HCT116 (cell line): ENCODE measurements at regions not wholly inside any gene's neighbourhood (a gene's known extent, or its start where the extent isn't known, plus 50 kb on each side); places are given as distances from the start of the nearest gene placed in this dataset.

ENCODE experiments used
- ATAC-seq: fragments of 200-7000 bp; cut with Tn5 transposase; 2 replicates; pipeline ENCODE4 v1.9.1; 2020; ENCODE audit warnings: mild to moderate bottlenecking, moderate library complexity
- BruUV-seq: library from RNA; stranded (reverse); fragments of 400-500 nt; replicated peaks from 2 replicates; lab custom pipeline; 2021; lab: Mats Ljungman, UMichigan
- CTCF ChIA-PET: fragments of 300-600 bp; sonication (Branson Sonifier 250); formaldehyde crosslinking; loops from one replicate; lab custom pipeline; 2021; ENCODE audit warnings: antibody characterized with exemption; lab: Charles Lee
- POLR2A ChIA-PET: fragments of 300-600, 350-600 bp; sonication (Branson Sonifier 250); formaldehyde crosslinking; loops from one replicate; lab custom pipeline; 2021; ENCODE audit warnings: antibody characterized with exemption; lab: Charles Lee
- RAD21 ChIA-PET, 2 experiments: fragments of 300-600 bp; sonication (Branson Sonifier 250); formaldehyde crosslinking; loops; one replicate each; lab custom pipeline; 2023; ENCODE audit warnings: low total read pairs in 2 of 2; ENCODE audit not compliant: uncharacterized antibody in 2 of 2, unreplicated experiment in 2 of 2, low non-redundant PET in 1 of 2; lab: Charles Lee
- DNase-seq: peaks from one replicate; pipeline ENCODE4 v3.0.0-alpha.2; 2010; ENCODE audit warnings: low read depth, low spot score
- H2AFZ ChIP-seq: fragments of 200-600 bp; shearing (Covaris generic), sonication (generic); 2 replicates; pipeline ENCODE4 v1.6.1; 2017; ENCODE audit warnings: low read depth, mixed run types, mixed read lengths, antibody characterized with exemption, low read length; ENCODE audit not compliant: poor library complexity, severe bottlenecking
- H3K27ac ChIP-seq: 2 replicates; pipeline ENCODE4 v1.5.1; 2012; ENCODE audit warnings: low read depth, low read length
- H3K27me3 ChIP-seq: fragments of 200-600 bp; sonication (generic); 2 replicates; pipeline ENCODE4 v1.6.1; 2016; ENCODE audit warnings: mixed run types, low read length, mixed read lengths; ENCODE audit not compliant: insufficient read depth
- H3K36me3 ChIP-seq, 2 experiments: fragments of 200-500 bp in 1 of 2; fragments of 200-600 bp in 1 of 2; sonication (Bioruptor generic) in 1 of 2; sonication (generic) in 1 of 2; 2 replicates each; pipeline versions ENCODE4 v1.5.1 to v1.6.1; 2014 to 2016; ENCODE audit warnings: low read length in 2 of 2, inconsistent platforms in 1 of 2, mixed read lengths in 1 of 2, mixed run types in 1 of 2; ENCODE audit not compliant: insufficient read depth in 2 of 2, control insufficient read depth in 1 of 2
- H3K4me1 ChIP-seq, 2 experiments: fragments of 200-600 bp in 1 of 2; sonication (generic) in 1 of 2; 2 replicates each; pipeline versions ENCODE4 v1.5.1 to v1.6.1; 2012 to 2017; ENCODE audit warnings: low read length in 2 of 2, inconsistent platforms in 1 of 2, mild to moderate bottlenecking in 1 of 2, mixed read lengths in 1 of 2, mixed run types in 1 of 2, moderate library complexity in 1 of 2; ENCODE audit not compliant: insufficient read depth in 2 of 2, control insufficient read depth in 1 of 2
- H3K4me2 ChIP-seq: fragments of 200-600 bp; sonication (generic); 2 replicates; pipeline ENCODE4 v1.6.1; 2017; ENCODE audit warnings: mixed run types, low read length, mixed read lengths
- H3K4me3 ChIP-seq, 2 experiments: fragments of 200-600 bp in 1 of 2; sonication (generic) in 1 of 2; replicated peaks in 1 of 2; 2 replicates each; pipeline ENCODE4 v1.5.1; 2011 to 2016; ENCODE audit warnings: low read length in 2 of 2, control low read depth in 1 of 2, low read depth in 1 of 2, mild to moderate bottlenecking in 1 of 2, mixed read lengths in 1 of 2, mixed run types in 1 of 2
- H3K79me2 ChIP-seq: fragments of 200-600 bp; sonication (generic); 2 replicates; pipeline ENCODE4 v1.6.1; 2017; ENCODE audit warnings: mild to moderate bottlenecking, mixed run types, low read length, moderate library complexity, mixed read lengths; ENCODE audit not compliant: insufficient read depth
- H3K9ac ChIP-seq: fragments of 200-600 bp; sonication (generic); 2 replicates; pipeline ENCODE4 v1.6.1; 2016; ENCODE audit warnings: low read length, mixed read lengths
- H3K9me2 ChIP-seq: fragments of 200-600 bp; sonication (generic), shearing (Covaris generic); 2 replicates; pipeline ENCODE4 v1.6.1; 2017; ENCODE audit warnings: mixed run types, mild to moderate bottlenecking, moderate library complexity; ENCODE audit not compliant: insufficient read depth
- H3K9me3 ChIP-seq, 2 experiments: fragments of 200-500 bp in 1 of 2; fragments of 200-600 bp in 1 of 2; sonication (Bioruptor generic) in 1 of 2; sonication (generic) in 1 of 2; 2 replicates each; pipeline ENCODE4 v1.6.1; 2014 to 2017; ENCODE audit warnings: low read length in 2 of 2, mixed read lengths in 2 of 2, inconsistent platforms in 1 of 2, low read depth in 1 of 2, mild to moderate bottlenecking in 1 of 2, mixed run types in 1 of 2, moderate library complexity in 1 of 2; ENCODE audit not compliant: control insufficient read depth in 1 of 2, insufficient read depth in 1 of 2
- H4K20me1 ChIP-seq: fragments of 200-600 bp; sonication (generic), shearing (Covaris generic); 2 replicates; pipeline ENCODE4 v1.6.1; 2017; ENCODE audit warnings: mixed run types, mild to moderate bottlenecking, moderate library complexity; ENCODE audit not compliant: insufficient read depth
- CBX3 ChIP-seq: IDR thresholded peaks from 2 replicates; pipeline ENCODE4 v1.6.1; 2012; ENCODE audit warnings: low read depth
- ELF1 ChIP-seq: IDR thresholded peaks from 2 replicates; pipeline ENCODE4 v1.6.1; 2012; ENCODE audit warnings: low read depth, borderline replicate concordance
- EZH2phosphoT487 ChIP-seq: fragments of 200-600 bp; IDR thresholded peaks from 2 replicates; pipeline ENCODE4 v1.6.1; 2018; ENCODE audit warnings: antibody characterized with exemption, borderline replicate concordance
- JUND ChIP-seq: IDR thresholded peaks from 2 replicates; pipeline ENCODE4 v1.6.1; 2012
- POLR2A ChIP-seq: IDR thresholded peaks from 2 replicates; pipeline ENCODE4 v1.7.0; 2011; ENCODE audit warnings: borderline replicate concordance; ENCODE audit not compliant: insufficient read depth, insufficient read length; ENCODE audit errors: extremely low read depth
- POLR2AphosphoS5 ChIP-seq: IDR thresholded peaks from 2 replicates; pipeline ENCODE4 v1.6.1; 2011; ENCODE audit warnings: mild to moderate bottlenecking, low read depth, low read length, moderate library complexity
- RAD21 ChIP-seq: IDR thresholded peaks from 2 replicates; pipeline ENCODE4 v1.6.1; 2012; ENCODE audit warnings: low read depth, mild to moderate bottlenecking
- SIN3A ChIP-seq: IDR thresholded peaks from 2 replicates; pipeline ENCODE4 v1.6.1; 2012; ENCODE audit warnings: low read depth
- SP1 ChIP-seq: IDR thresholded peaks from 2 replicates; pipeline ENCODE4 v1.6.1; 2012; ENCODE audit warnings: low read depth
- SRF ChIP-seq: IDR thresholded peaks from 2 replicates; pipeline ENCODE4 v1.6.1; 2012; ENCODE audit warnings: low read depth
- TCF7L2 ChIP-seq: IDR thresholded peaks from 2 replicates; pipeline ENCODE4 v1.7.0; 2011; ENCODE audit warnings: borderline replicate concordance, inconsistent platforms; ENCODE audit not compliant: insufficient read depth, insufficient read length; ENCODE audit errors: extremely low read depth
- YY1 ChIP-seq: IDR thresholded peaks from 2 replicates; pipeline ENCODE4 v1.6.1; 2011; ENCODE audit warnings: low read length, low read depth, moderate library complexity, mild to moderate bottlenecking; ENCODE audit not compliant: insufficient replicate concordance; ENCODE audit errors: extremely low read depth
- ZBTB33 ChIP-seq: IDR thresholded peaks from 2 replicates; pipeline ENCODE4 v1.6.1; 2011; ENCODE audit warnings: mild to moderate bottlenecking, low read length, moderate library complexity; ENCODE audit not compliant: insufficient replicate concordance; ENCODE audit errors: extremely low read depth
- intact Hi-C: fragments of 100-400 bp; cut with micrococcal nuclease; formaldehyde crosslinking; loops from 2 replicates; pipeline ENCODE4 v1.10.0; 2022
- TF ChIP-seq, protein P1 (sequence below): IDR thresholded peaks from 2 replicates; pipeline ENCODE4 v1.6.1; 2012
- TF ChIP-seq, protein P2 (sequence below): IDR thresholded peaks from 2 replicates; pipeline ENCODE4 v1.6.1; 2012; ENCODE audit warnings: low read depth

DNA sequence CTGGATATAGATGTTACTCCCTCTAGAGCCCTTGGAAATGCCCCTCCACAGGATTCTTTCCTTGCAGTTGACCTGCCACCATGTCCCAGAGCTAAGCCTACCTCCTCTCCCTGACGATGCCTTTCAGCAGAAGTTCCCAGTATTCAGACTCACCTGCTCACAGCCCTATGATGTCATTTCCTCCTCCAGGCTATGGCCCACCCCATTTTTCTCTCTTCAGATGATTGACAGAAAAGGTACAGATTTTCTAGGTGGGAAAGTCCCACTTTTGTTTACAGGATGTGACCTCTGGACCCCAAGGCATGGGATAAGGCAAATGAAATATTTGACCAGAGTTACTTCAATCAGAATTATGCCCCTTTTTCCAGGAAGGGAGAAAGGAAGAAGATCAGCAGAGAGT lies 280.2 kb upstream of the PHYHIPL start:
- Histone ChIP-seq H4K20me1 (no peaks in the 10 kb centered on the region), H3K79me2 (no peaks in the 10 kb centered on the region), H3K9me3 (no peaks in the 10 kb centered on the region), H3K27me3 (no peaks in the 10 kb centered on the region), H3K9ac (no peak overlapping the region), H3K27ac (no peak overlapping the region), H3K9me2 (no peaks in the 10 kb centered on the region), H3K4me3 (no peak overlapping the region), H2AFZ (no peak overlapping the region), H3K4me1 (peaks cover 0 to 6% of the 10 kb centered on the region in 2 experiments; a peak in 2 of 4 replicates), H3K4me2 (no peak overlapping the region), H3K36me3 (no peaks in the 10 kb centered on the region)
- CTCF ChIA-PET = no interaction called here
- intact Hi-C loops = no loop called here
- DNase-seq (no peak), ATAC-seq (peak; percentile 44; the same call in 1 of the 2 replicates)
- POLR2A ChIA-PET = no interaction called here
- no TSS peak for BruUV-seq
- RAD21 ChIA-PET = no interaction called here
- TF ChIP-seq, protein P1, sequence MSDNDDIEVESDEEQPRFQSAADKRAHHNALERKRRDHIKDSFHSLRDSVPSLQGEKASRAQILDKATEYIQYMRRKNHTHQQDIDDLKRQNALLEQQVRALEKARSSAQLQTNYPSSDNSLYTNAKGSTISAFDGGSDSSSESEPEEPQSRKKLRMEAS = no peak
- no peak for TF ChIP-seq TCF7L2
- TF ChIP-seq SIN3A = no peak

DNA sequence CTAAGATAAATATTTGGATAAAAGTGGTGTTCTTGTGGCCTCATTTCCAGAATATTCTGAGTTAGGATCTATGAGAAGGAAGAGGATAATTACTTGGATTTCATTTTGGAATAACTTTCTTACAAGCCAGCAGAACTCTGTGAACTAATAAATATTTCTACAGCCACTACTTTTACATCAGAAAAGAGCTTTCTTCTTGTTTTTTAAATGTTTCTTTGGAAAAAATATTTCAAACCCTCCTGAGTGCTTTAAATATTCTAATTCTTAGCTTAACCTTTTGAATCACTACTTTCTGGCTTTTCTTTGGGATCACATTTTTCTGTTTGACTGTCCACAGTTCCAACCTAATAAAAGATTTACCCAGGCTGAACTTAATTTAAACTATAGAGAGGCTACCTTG lies 279.2 kb upstream of the PHYHIPL start:
- H3K27me3 ChIP-seq = no peaks in the 10 kb centered on the region
- TF ChIP-seq SRF = no peak
- no peak for TF ChIP-seq SIN3A
- no peak for TF ChIP-seq ZBTB33
- TF ChIP-seq SP1 = no peak
- no peak for TF ChIP-seq EZH2phosphoT487
- no peak for TF ChIP-seq JUND
- no peak for TF ChIP-seq CBX3
- no peak for TF ChIP-seq POLR2A
- no peak for TF ChIP-seq YY1
- TF ChIP-seq TCF7L2 = no peak
- no peak for TF ChIP-seq POLR2AphosphoS5
- TF ChIP-seq ELF1 = no peak
- TF ChIP-seq RAD21 = no peak
- TF ChIP-seq, protein P2, sequence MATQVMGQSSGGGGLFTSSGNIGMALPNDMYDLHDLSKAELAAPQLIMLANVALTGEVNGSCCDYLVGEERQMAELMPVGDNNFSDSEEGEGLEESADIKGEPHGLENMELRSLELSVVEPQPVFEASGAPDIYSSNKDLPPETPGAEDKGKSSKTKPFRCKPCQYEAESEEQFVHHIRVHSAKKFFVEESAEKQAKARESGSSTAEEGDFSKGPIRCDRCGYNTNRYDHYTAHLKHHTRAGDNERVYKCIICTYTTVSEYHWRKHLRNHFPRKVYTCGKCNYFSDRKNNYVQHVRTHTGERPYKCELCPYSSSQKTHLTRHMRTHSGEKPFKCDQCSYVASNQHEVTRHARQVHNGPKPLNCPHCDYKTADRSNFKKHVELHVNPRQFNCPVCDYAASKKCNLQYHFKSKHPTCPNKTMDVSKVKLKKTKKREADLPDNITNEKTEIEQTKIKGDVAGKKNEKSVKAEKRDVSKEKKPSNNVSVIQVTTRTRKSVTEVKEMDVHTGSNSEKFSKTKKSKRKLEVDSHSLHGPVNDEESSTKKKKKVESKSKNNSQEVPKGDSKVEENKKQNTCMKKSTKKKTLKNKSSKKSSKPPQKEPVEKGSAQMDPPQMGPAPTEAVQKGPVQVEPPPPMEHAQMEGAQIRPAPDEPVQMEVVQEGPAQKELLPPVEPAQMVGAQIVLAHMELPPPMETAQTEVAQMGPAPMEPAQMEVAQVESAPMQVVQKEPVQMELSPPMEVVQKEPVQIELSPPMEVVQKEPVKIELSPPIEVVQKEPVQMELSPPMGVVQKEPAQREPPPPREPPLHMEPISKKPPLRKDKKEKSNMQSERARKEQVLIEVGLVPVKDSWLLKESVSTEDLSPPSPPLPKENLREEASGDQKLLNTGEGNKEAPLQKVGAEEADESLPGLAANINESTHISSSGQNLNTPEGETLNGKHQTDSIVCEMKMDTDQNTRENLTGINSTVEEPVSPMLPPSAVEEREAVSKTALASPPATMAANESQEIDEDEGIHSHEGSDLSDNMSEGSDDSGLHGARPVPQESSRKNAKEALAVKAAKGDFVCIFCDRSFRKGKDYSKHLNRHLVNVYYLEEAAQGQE = no peak
- TF ChIP-seq, protein P1 = no peak

More for the DNA sequence above, 279.2 kb upstream of the PHYHIPL start:
- Histone ChIP-seq H3K9me3 (no peaks in the 10 kb centered on the region), H3K9ac (no peak overlapping the region), H3K27ac (no peak overlapping the region), H3K79me2 (no peaks in the 10 kb centered on the region), H3K4me2 (no peak overlapping the region), H3K9me2 (no peaks in the 10 kb centered on the region), H3K4me3 (no peak overlapping the region), H3K36me3 (no peaks in the 10 kb centered on the region), H4K20me1 (no peaks in the 10 kb centered on the region), H3K4me1 (peaks cover 0 to 6% of the 10 kb centered on the region in 2 experiments; a peak in 2 of 4 replicates), H2AFZ (no peak overlapping the region)
- intact Hi-C loops = no loop called here
- no peak for DNase-seq
- CTCF ChIA-PET = no interaction called here
- POLR2A ChIA-PET = no interaction called here
- BruUV-seq = no TSS peak
- RAD21 ChIA-PET = no interaction called here
- ATAC-seq = no peak
